ENCODE measurements at regions not wholly inside any gene's neighbourhood (a gene's known extent, or its start where the extent isn't known, plus 50 kb on each side); places are given as distances from the start of the nearest gene placed in this dataset.

GRCh38 chr20:50403565-50404418 lies 106.4 kb upstream of the PTPN1 start:
- TF ChIP-seq, protein P1, sequence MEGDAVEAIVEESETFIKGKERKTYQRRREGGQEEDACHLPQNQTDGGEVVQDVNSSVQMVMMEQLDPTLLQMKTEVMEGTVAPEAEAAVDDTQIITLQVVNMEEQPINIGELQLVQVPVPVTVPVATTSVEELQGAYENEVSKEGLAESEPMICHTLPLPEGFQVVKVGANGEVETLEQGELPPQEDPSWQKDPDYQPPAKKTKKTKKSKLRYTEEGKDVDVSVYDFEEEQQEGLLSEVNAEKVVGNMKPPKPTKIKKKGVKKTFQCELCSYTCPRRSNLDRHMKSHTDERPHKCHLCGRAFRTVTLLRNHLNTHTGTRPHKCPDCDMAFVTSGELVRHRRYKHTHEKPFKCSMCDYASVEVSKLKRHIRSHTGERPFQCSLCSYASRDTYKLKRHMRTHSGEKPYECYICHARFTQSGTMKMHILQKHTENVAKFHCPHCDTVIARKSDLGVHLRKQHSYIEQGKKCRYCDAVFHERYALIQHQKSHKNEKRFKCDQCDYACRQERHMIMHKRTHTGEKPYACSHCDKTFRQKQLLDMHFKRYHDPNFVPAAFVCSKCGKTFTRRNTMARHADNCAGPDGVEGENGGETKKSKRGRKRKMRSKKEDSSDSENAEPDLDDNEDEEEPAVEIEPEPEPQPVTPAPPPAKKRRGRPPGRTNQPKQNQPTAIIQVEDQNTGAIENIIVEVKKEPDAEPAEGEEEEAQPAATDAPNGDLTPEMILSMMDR (IDR thresholded peaks at IDR 0.05; ENCODE audit: borderline replicate concordance, extremely low read depth, low read length, poor library complexity, severe bottlenecking), result no peak
- no peak for TF ChIP-seq EZH2 (IDR thresholded peaks at IDR 0.05; ENCODE audit: borderline replicate concordance, low read depth, low read length, severe bottlenecking)

Measured in DND-41 (cell line).